ENCODE measurements at regions not wholly inside any gene's neighbourhood (a gene's known extent, or its start where the extent isn't known, plus 50 kb on each side); places are given as distances from the start of the nearest gene placed in this dataset.

GRCh38 chr13:62250501-62251201, 835.0 kb upstream of the PCDH20 start:
- Histone ChIP-seq H4K20me1 (ENCODE audit: insufficient read depth, low read length) (no peaks in the 10 kb centered on the region), H3K27ac (ENCODE audit: low read depth, low read length) (no peak overlapping the region), H3K4me3 (ENCODE audit: insufficient read depth, low read length) (no peak overlapping the region), H3K4me1 (ENCODE audit: insufficient read depth, low read length) (no peaks in the 10 kb centered on the region), H3K9me3 (ENCODE audit: low read depth, low read length) (no peaks in the 10 kb centered on the region), H3K4me2 (ENCODE audit: insufficient read depth, low read length) (no peak overlapping the region), H2AFZ (ENCODE audit: low read length) (no peak overlapping the region), H3K36me3 (ENCODE audit: insufficient read depth, low read length) (no peaks in the 10 kb centered on the region), H3K79me2 (ENCODE audit: insufficient read depth, low read length) (no peaks in the 10 kb centered on the region), H3K27me3 (ENCODE audit: insufficient read depth, low read length) (no peaks in the 10 kb centered on the region)
- DNase-seq (ENCODE audit: insufficient read length, low spot score, missing footprints): no peak
- TF ChIP-seq, protein P1, sequence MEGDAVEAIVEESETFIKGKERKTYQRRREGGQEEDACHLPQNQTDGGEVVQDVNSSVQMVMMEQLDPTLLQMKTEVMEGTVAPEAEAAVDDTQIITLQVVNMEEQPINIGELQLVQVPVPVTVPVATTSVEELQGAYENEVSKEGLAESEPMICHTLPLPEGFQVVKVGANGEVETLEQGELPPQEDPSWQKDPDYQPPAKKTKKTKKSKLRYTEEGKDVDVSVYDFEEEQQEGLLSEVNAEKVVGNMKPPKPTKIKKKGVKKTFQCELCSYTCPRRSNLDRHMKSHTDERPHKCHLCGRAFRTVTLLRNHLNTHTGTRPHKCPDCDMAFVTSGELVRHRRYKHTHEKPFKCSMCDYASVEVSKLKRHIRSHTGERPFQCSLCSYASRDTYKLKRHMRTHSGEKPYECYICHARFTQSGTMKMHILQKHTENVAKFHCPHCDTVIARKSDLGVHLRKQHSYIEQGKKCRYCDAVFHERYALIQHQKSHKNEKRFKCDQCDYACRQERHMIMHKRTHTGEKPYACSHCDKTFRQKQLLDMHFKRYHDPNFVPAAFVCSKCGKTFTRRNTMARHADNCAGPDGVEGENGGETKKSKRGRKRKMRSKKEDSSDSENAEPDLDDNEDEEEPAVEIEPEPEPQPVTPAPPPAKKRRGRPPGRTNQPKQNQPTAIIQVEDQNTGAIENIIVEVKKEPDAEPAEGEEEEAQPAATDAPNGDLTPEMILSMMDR (IDR thresholded peaks at IDR 0.05; ENCODE audit: extremely low read depth, low read depth, low read length): no peak

GRCh38 chr13:62246581-62246980, 830.9 kb upstream of the PCDH20 start:
- Histone ChIP-seq H3K4me3 (ENCODE audit: insufficient read depth, low read length) (no peak overlapping the region), H3K79me2 (ENCODE audit: insufficient read depth, low read length) (no peaks in the 10 kb centered on the region), H3K4me2 (ENCODE audit: insufficient read depth, low read length) (no peak overlapping the region), H3K36me3 (ENCODE audit: insufficient read depth, low read length) (no peaks in the 10 kb centered on the region), H3K27me3 (ENCODE audit: insufficient read depth, low read length) (no peaks in the 10 kb centered on the region), H2AFZ (ENCODE audit: low read length) (no peak overlapping the region), H3K4me1 (ENCODE audit: insufficient read depth, low read length) (no peaks in the 10 kb centered on the region), H4K20me1 (ENCODE audit: insufficient read depth, low read length) (no peaks in the 10 kb centered on the region), H3K27ac (ENCODE audit: low read depth, low read length) (no peak overlapping the region), H3K9me3 (ENCODE audit: low read depth, low read length) (no peaks in the 10 kb centered on the region)
- TF ChIP-seq, protein P1 (IDR thresholded peaks at IDR 0.05; ENCODE audit: extremely low read depth, low read depth, low read length): no peak
- DNase-seq (ENCODE audit: insufficient read length, low spot score, missing footprints): no peak

DNA sequence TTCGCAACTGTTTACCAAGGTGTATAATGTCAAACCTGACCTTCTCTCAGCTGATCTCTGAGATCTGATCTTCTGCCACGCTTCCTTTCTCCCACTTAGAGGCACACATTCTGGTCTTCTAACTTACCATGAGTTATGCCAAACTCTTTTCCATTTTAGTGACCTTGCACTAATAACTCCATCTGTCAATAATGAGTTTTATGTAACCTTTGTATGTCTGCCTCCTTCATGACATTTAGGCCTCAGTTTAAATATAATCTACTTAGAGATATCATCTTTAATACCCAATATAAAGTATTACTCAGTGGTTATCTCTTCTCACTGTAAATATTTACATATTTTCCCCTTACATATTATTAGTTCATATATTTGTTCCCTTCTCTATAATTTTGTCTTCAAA, 827.5 kb upstream of the PCDH20 start:
- Histone ChIP-seq H3K27ac (ENCODE audit: low read depth, low read length) (no peak overlapping the region), H3K9me3 (ENCODE audit: low read depth, low read length) (no peaks in the 10 kb centered on the region), H3K36me3 (ENCODE audit: insufficient read depth, low read length) (no peaks in the 10 kb centered on the region), H3K27me3 (ENCODE audit: insufficient read depth, low read length) (no peaks in the 10 kb centered on the region), H4K20me1 (ENCODE audit: insufficient read depth, low read length) (no peaks in the 10 kb centered on the region), H3K4me1 (ENCODE audit: insufficient read depth, low read length) (no peaks in the 10 kb centered on the region), H3K79me2 (ENCODE audit: insufficient read depth, low read length) (no peaks in the 10 kb centered on the region), H2AFZ (ENCODE audit: low read length) (no peak overlapping the region), H3K4me2 (ENCODE audit: insufficient read depth, low read length) (no peak overlapping the region), H3K4me3 (ENCODE audit: insufficient read depth, low read length) (no peak overlapping the region)
- DNase-seq (ENCODE audit: insufficient read length, low spot score, missing footprints): no peak
- TF ChIP-seq, protein P1 (IDR thresholded peaks at IDR 0.05; ENCODE audit: extremely low read depth, low read depth, low read length): no peak

- no peak overlapping the region for H3K4me3 ChIP-seq (ENCODE audit: insufficient read depth, low read length)
- no peaks in the 10 kb centered on the region for H3K36me3 ChIP-seq (ENCODE audit: insufficient read depth, low read length)
- no peaks in the 10 kb centered on the region for H3K27me3 ChIP-seq (ENCODE audit: insufficient read depth, low read length)
- TF ChIP-seq, protein P1 (IDR thresholded peaks at IDR 0.05; ENCODE audit: extremely low read depth, low read depth, low read length): no peak
- no peaks in the 10 kb centered on the region for H3K79me2 ChIP-seq (ENCODE audit: insufficient read depth, low read length)
- H3K4me2 ChIP-seq (ENCODE audit: insufficient read depth, low read length): no peak overlapping the region
- no peak overlapping the region for H3K27ac ChIP-seq (ENCODE audit: low read depth, low read length)
- no peaks in the 10 kb centered on the region for H4K20me1 ChIP-seq (ENCODE audit: insufficient read depth, low read length)
- DNase-seq (ENCODE audit: insufficient read length, low spot score, missing footprints): no peak
- no peaks in the 10 kb centered on the region for H3K9me3 ChIP-seq (ENCODE audit: low read depth, low read length)
- H2AFZ ChIP-seq (ENCODE audit: low read length): no peak overlapping the region
- no peaks in the 10 kb centered on the region for H3K4me1 ChIP-seq (ENCODE audit: insufficient read depth, low read length)
Measured at GRCh38 chr13:62234780-62235440, 819.3 kb upstream of the PCDH20 start.

Measured in osteoblast (primary cell).